HS-5 (cell line): ENCODE measurements at regions not wholly inside any gene's neighbourhood (a gene's known extent, or its start where the extent isn't known, plus 50 kb on each side); places are given as distances from the start of the nearest gene placed in this dataset.
"Not testable (repeated sequence)": the region's sequence is repeated elsewhere in the genome, so short reads cannot be mapped to it uniquely, and the experiment has no call there.

Experiments
- DNase-seq: peaks from one replicate; pipeline ENCODE4 v3.0.0-alpha.2; 2012; ENCODE audit warnings: low read depth

DNA sequence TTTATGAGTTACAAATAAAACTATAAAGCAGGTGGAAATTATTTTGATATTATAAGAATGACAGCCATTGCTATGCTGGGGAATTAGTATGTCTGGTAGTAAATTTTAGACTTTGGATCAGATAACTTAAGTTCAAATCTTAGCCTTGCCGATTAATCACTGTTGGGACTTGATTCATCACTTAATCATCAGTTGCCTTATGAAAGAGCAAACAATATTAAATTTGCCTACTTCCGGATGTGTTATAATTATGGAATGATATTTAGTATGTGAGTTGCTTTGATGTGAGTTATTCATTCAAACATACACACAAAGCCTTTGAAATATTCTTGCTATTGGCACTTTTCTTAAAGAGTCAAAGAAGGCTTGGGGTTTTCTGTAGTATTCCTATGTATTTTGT, 717.7 kb downstream of the BRINP1 start:
- peak; percentile 34 for DNase-seq

DNA sequence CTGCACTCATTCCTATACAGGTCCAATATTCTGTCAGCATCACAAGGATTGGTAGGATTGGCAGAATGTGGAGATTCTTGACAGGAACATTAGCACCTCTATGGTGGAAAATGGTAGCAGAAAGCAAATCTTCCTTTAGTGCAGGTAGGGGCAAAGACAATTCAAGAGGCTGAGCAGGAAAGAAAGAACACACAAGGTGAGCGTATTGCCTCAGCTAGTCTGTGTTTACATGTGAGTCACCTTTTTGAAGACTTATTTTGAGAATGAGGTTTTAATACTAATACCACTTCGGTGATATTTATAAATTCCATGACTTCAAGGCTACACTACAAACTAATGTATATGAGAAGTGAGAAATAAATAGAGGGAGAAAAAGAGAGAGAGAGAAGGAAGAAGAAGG, 717.0 kb downstream of the BRINP1 start:
- no peak for DNase-seq

DNA sequence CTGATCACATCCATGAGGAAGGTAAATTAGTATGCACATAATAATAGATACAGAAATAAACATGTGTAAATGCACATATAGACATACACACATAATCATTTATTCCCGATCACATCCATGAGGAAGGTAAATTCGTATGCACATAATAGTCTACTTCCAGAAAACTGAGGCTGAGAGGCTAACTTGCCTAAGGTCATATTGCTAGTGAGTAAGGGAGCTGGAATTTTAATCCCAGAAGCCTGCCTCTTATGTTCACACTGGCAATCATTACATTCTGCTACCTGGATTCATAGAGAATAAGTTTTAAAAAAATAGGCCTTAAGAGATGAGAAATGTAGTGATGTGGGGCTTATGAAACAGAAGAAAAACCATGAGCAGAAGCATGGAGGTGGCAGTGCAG, 716.3 kb downstream of the BRINP1 start:
- DNase-seq = no peak

DNA sequence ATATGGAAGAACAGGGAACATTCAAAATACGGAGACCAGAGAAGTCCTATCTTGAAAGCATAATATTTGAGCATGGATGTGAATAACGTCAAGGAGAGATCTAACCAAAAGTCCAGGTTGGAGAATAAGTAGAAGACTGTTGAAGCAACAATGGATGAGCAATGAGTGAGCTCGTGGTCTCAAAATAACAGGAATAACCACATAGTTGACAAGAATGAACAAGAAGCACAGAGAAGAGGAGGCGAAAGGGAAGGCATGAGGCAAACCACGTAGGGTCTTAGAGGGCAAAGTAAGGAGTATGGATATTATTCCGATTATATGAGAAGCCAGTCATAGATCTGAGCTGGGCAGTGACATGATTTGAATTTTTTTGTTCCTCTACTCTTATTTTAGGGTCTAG, 710.2 kb downstream of the BRINP1 start:
- no peak for DNase-seq

DNA sequence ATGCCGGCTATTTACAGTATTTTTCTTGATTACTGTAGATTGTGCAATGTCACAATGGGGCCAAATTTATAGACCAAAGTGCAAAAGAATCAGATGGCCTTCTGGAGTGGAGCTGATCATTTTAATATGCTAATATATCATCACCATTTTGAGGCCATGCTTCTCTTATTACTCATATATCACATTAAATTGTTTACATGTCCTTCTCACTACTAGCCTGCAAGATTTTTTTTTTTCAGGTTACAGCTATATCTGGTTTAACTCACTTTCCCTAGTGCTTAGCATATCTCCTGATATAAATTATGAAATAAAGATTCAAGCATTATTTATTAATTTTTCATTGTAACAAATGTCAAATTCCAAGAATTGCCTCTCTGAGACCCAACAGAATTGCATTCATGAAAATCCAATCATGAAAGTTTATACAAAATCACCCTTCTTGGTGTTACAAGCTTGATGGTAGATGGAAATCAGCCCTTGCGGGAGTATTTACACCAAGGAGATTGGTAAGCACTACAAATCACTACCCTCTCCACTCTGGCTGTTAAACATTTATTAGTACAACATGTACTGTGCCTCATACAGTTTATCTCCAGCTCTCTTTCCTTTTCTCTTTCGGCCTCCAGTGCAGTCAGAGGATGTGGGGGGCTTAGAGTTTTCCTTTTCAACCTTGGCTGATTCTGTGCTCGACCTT, 703.9 kb downstream of the BRINP1 start:
- DNase-seq = no peak

DNA sequence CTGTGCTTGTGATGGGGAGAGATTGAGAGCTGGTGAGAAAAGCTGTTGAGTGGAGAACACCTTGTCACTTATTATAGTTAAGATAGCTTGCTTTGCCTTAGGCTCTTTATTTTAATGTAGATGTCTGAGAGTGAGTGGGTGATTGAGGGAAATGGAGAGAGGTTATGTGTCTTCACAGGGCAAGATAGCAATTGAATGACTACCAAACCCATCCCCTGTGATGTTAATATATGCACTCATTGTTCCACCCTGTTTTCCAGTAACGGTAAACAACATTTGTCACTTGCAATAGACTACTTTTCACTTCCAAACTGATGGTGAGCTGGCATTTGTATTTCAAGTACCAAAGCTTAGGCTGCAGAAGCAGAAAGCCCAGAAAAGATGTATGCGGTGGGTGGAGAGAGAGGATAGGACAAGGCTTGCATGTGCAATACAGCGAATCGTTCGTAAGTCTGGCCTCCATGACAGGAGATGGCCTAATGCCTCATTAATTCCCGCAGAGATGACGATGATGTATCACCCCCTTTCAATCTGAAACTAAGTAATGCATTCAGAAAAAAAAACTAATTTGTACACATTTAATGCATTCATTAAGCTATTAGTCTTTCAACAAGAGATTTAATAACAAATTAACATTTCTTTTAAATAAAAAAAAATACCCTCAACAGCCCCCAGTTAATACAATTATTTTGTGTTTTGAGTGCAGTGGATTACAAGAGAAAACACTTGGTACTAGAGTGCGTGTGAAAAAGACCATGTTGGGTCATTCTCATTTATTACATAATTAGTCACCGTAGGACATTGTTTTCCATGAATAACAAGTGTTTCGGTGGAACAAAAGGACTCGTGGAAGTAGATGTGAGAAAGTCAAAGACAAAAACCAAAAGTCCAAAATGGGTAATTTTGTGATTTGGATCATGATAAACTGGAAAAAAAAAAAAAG, 699.0 kb downstream of the BRINP1 start:
- no peak for DNase-seq

DNA sequence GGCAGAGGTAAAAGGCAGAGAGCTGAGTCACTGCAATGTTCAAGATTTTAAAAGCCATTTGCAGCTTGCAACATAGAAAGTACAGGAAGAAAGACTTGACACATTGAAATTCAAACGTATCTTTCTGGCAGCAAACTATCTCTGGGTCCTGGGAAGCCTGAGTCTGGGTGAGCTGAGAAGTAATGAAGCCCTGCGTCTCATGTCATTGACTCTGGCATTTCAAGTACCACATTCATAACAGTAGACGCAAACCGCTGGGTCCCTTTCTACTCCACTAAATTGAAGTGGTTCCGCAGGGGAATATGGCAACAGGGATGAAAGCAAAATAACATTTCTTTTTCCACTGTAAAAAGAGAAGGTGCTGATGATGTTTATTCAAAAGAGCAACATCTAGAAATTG, 694.3 kb downstream of the BRINP1 start:
- no peak for DNase-seq

DNA sequence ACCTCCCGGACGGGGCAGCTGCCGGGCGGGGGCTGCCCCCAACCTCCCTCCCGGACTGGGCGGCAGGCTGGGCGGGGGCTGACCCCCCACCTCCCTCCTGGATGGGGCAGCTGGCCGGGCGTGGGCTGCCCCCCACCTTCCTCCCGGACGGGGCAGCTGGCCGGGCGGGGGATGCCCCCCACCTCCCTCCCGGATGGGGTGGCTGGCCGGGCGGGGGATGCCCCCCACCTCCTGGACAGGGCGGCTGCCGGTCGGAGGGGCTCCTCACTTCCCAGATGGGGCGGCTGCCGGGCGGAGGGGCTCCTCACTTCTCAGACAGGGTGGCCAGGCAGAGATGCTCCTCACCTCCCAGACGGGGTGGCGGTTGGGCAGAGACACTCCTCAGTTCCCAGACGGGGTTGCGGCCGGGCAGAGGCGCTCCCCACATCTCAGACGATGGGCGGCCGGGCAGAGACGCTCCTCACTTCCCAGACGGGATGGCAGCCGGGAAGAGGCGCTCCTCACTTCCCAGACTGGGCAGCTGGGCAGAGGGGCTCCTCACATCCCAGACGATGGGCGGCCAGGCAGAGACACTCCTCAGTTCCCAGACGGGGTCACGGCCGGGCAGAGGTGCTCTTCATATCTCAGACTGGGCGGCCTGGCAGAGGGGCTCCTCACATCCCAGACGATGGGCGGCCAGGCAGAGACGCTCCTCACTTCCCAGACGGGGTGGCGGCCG, 691.1 kb downstream of the BRINP1 start:
- DNase-seq = not testable (repeated sequence)

DNA sequence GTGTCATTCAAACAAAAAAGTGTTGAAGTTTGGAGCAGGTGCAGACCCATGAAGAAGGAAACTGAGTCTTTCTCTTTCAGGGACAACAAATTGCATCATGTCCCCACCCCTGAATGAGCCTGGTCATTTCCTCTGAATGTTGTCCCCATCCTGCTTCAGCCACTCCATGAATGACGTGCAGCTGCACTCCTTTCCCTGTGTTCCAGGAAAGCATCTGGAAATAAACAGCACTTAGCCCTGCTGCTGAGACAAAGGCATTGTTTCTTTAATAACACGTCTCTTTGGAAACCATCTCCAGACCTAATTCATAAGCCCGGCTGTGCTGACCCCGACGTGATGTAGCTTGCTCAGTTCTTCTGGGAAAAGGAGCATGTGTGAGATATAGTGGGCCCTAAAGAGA, 682.3 kb downstream of the BRINP1 start:
- DNase-seq = no peak

DNA sequence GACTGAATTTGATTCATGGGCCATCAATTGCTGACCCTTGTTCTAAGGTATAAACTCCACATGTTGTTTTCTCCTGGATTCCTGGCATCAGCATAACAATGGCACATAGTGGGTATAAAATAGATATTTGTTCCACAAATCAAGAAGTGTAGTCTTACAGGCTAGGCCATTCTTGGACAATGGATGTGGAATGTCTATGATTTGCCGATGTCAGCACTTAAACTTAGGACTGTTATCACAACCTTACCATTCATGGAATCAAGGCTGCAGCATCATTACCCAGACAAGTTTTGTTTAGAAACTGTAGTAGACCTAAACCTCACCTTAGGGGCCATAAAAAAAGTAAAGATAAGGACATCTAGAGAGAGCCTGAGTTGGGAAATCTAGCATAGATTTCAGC, 680.0 kb downstream of the BRINP1 start:
- no peak for DNase-seq

DNA sequence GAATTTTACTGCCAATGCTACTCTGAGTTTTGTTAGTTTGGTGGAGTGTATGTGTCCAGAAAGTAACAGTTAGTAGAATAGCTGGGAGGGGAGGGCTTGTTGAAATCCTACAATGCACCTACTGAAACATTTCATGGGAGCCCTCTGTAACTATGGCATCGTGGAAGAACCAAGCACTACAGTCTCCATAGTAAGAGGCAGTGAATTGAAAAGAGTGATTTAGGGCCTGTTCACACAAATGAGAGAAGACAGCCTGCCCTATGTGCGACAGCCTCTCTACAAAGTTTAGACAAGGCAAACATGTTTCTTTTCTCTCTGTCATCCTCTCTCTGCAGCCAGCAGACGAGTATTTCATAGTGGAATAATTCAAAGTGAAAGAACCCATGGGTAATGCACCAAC, 676.6 kb downstream of the BRINP1 start:
- DNase-seq = no peak

DNA sequence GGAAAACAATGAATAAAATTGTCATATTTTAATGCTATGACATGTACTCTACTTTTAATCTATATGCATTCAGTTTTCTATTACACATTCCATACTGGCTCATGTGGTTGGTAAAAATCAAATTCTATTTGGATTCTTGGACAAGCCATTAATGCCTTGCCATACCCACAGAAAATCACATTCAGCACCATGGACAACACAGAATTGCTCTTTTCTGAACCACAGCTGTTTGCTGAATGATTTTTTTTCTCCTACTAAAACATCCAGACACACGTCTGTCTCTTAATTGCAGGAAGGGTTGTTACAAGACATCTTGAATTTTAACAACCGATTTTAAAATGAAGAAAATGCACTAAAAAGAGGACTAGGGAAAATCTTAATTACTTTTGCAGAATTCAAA, 675.6 kb downstream of the BRINP1 start:
- no peak for DNase-seq

DNA sequence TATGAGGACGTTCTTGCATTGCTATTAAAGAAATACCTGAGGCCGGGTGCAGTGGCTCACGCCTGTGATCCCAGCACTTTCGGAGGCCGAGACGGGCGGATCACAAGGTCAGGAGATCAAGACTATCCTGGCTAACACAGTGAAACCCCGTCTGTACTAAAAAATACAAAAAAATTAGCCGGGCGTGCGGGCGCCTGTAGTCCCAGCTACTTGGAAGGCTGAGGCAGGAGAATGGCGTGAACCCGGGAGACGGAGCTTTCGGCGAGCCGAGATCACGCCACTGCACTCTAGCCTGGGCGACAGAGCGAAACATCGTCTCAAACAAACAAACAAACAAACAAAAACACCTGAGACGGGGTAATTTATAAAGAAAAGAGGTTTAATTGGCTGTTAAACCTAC, 674.0 kb downstream of the BRINP1 start:
- not testable (repeated sequence) for DNase-seq

DNA sequence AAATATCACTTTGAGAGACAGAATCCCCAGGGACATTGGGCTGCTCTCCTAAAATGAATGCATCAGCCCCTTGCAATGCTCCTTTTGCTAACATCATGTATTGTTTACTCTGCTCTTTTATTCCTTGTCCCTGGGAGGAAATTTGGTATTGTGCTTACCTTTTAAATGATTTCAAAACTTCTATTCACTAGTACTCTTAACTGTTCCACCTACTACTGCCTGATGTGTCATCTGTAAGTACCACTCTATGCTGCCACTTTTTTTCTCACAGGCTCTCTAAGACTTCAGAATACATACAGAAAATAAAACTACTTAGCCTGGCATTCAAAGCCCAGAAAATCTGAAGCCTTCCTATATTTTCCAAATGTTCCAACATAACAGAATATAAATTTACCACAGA, 667.2 kb downstream of the BRINP1 start:
- no peak for DNase-seq

DNA sequence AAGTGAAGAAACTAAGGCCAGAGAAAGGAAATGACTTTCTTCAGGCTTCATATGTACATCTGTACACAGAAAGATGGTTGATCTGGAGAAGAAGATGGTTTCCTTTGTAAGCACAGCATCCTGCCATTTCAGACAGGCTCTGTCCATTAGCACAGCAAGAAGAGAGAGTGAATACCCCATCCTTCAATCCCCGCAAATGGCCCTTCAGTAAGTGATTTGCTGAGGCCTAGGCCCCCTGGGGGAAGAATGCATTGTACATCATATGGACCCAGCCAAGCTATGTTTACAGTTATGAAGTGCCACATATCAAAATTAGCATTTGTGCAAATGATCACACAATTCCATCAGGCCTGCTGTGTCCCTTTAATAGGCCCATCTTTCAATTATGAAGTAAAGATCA, 657.4 kb downstream of the BRINP1 start:
- no peak for DNase-seq

DNA sequence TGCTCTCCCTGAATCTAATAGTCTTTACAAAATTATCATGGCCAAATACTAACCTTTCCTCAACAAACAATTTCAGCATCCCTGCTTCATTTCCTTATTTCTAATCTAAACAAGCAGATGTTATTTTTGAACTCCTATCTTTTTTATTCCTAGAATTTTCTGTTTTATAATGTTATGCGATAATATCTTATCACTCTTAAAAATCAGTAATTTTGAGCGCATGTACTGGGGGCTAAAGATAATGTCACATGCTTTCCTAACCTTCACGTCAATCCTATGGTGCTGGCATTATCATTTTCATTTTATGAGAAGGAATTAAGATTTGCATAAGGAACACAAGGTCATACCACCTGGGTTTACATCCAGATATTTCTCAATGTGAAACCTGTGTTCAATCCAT, 648.0 kb downstream of the BRINP1 start:
- no peak for DNase-seq

DNA sequence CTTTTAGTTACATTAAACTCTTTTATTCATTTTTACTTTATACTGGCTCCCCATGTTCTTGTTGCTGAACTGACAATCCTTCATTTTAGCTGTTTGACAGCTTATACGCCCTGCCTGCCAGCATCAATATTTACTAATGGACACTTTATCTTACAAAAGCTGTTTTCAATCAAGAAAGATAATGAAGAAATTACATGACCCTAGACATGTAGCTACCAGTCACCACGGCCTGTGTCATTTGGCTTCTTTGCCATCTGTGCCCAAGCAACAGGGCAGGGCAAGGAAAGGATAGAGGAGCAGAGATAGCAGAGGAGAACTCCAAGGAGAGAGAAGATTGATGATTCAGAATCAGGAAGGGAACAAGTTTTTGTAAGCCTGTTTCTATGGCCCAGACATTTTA, 647.3 kb downstream of the BRINP1 start:
- DNase-seq = no peak

DNA sequence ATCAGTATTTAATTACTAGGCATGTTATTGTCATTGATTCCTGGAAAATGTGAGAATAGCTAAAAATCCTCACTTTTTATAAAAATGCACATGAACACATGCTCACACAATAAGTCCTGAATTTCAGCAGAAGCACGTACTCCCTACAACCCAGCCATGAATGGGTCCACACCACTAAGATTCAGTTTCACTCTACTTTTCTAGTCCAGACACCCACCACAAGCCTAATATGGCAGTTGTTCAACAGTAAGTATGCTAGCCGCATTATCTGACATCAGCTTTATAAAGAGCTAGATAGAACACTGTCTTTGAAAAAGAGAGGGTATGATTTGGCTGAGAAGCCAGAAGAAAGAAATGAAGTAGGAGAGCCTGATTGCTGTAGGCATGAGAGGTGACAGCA, 639.3 kb downstream of the BRINP1 start:
- DNase-seq = no peak

DNA sequence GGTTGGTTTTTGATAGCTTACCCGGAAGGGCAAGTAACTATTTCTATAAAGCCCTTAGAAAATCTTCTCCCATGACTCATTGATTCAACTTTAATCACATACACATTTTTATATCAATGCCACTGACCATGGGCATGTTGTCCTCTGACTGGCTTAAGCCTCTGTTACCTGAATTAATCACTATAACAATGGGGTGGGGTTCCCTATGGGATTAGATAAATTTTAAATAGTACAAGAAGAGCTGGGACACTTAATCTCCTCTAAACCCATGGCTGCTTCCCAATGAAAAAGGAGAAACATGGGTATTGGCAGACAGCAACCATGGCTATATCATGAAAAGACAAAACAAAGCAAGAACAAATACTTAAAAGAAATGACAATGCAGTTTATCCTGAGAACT, 636.2 kb downstream of the BRINP1 start:
- DNase-seq = no peak

DNA sequence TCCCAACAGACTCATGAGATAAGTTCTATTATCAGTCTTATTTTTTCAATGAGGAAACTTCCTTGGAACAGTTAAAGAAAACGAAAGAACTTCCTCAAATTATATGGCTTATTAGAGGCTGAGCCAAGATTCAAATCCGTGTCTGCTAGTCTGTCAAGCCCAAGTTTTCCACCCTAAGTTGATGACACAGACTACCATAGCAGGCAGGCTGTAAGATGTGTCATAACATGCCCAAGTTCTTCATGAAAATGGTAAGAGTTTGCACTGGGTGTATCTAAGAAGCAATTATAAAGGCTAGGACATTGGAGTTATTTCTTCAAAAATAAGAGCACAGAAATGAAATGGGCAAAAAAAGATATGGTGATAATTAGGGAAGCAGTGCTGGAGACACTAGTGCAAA, 634.5 kb downstream of the BRINP1 start:
- DNase-seq = no peak

DNA sequence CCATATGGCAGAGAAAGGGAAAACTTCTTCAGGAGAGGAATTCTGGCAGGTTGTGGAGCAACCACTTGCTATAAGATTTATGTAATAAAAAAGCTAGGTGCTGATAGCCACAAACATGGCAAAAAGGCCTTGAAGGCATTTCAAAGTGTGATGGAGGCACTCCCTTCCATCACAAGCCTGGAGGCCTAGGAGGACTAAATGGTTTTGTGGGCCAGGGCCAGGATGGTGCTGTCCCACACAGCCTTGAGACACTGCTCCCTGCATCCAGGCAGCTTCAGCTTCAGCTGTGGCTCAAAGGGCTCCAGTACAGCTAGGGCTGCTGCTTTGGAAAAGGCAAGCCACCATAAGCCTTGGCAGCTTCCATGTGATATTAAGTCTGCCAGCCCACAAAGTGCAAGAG, 632.8 kb downstream of the BRINP1 start:
- no peak for DNase-seq

DNA sequence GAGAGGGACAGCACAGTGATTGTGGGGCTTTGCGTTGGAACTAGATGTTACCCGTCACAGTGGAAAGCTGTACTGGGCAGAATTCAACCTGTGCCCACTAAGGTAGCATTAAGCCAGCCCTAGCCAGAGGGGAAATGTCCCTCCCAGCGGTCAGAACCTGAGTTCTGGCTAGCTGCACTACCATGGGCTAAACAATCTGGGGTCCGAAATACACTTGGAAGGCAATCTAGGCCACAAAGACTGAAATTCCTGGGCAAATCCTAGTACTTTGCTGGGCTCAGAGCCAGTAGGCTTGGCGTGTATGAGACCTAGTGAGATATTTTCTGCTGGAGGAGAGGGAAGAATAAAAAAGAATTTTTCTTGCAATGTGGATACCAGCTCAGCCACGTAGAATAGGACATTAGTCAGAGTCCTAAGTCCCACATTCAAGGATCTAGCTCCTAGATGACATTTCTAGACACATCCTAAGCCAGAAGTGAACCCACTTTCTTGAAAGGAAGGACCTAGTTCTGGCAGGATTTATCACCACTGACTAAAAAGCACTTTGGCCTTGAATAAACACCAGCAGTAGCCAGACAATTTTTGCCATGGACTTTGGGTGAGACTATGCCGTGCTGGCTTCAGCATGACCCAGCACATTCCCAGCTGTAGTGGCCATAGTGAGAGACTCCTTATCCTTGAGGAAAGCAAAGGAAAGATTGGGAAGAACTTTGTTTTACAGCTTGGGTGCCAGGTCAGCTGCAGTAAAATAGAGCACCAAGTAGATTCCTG, 618.0 kb downstream of the BRINP1 start:
- DNase-seq = no peak
